MM.1S (cell line): ENCODE measurements at regions not wholly inside any gene's neighbourhood (a gene's known extent, or its start where the extent isn't known, plus 50 kb on each side); places are given as distances from the start of the nearest gene placed in this dataset.

ENCODE experiments used
- CTCF ChIP-seq: fragments of 300-600 bp; sonication (generic); IDR thresholded peaks from 2 replicates; pipeline ENCODE4 v1.5.1; 2016; ENCODE audit warnings: antibody characterized with exemption, low read length, mixed read lengths
- EZH2 ChIP-seq: fragments of 300-600 bp; sonication (generic); optimal IDR thresholded peaks from 2 replicates; pipeline ENCODE3; 2017; ENCODE audit warnings: low read depth, mild to moderate bottlenecking, antibody characterized with exemption, low read length, mixed read lengths

GRCh38 chr4:158046345-158046744, 126.5 kb downstream of the GASK1B start:
- TF ChIP-seq CTCF = no peak
- no peak for TF ChIP-seq EZH2
